SK-N-SH (cell line): ENCODE measurements at regions not wholly inside any gene's neighbourhood (a gene's known extent, or its start where the extent isn't known, plus 50 kb on each side); places are given as distances from the start of the nearest gene placed in this dataset.

ENCODE experiments used
- EZH2phosphoT487 ChIP-seq: fragments of 200-600 bp; sonication (generic); IDR thresholded peaks from 2 replicates; pipeline ENCODE4 v1.6.1; 2017; ENCODE audit warnings: low read depth, mixed run types, mild to moderate bottlenecking, antibody characterized with exemption, moderate library complexity, borderline replicate concordance
- RXRA ChIP-seq: IDR thresholded peaks from 2 replicates; pipeline ENCODE4 v1.4.0; 2012; ENCODE audit warnings: low read depth, mild to moderate bottlenecking, borderline replicate concordance
- TF ChIP-seq, protein P1 (sequence below): fragments of 150-350 bp; IDR thresholded peaks from 2 replicates; pipeline ENCODE4 v1.6.1; 2017; ENCODE audit warnings: antibody characterized with exemption, low read length, low read depth, borderline replicate concordance
- TF ChIP-seq, protein P2 (sequence below): IDR thresholded peaks from 2 replicates; pipeline ENCODE4 v1.6.1; 2012; ENCODE audit warnings: mild to moderate bottlenecking, low read depth, low read length, moderate library complexity

DNA sequence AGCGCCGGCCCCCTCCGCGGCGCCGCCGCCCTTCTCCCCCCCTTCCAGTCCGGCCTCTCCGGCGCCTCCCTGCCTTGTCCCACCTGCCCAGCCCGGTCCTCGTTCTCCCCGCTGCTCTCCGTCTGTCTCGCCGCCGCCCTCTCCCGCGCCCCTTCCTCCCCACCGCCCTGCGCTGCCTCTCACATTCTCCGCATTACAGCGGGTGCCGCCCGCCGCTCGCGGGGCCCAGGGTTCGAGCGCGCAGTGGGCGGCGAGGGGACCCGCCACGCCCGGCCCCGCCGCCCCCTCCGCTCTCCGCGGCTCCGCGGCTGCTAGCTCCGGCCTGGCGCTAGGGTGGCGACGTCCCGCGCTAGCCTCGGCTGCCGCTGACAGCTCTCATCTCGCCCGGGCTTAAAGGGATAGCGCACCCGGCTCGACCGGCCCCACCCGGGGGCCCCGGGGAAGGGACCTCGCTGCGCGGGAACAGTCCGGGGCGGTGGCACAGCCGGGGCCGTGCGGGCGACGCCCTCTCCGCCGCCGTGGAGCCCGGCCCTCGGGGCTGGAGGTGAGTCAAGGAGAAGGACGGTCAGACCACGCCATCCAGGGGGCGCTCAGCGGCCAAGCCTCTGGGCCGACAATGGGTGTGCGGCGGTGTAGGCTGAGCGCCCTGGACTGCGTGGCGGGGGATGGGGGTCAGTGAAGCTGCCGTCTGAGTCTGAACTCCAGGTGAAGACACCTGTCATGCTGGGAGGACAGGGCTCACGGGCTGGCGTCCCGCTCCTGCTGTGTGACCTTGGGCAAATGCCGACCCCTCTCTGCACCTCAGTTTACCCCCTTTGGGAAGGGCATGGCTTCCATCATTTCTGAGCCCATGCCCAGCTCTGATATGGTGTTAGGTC lies 187.4 kb upstream of the LINGO1 start:
- TF ChIP-seq, protein P1, sequence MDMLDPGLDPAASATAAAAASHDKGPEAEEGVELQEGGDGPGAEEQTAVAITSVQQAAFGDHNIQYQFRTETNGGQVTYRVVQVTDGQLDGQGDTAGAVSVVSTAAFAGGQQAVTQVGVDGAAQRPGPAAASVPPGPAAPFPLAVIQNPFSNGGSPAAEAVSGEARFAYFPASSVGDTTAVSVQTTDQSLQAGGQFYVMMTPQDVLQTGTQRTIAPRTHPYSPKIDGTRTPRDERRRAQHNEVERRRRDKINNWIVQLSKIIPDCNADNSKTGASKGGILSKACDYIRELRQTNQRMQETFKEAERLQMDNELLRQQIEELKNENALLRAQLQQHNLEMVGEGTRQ, result no peak
- 0 out of 2 replicates have a peak, but pooled peaks have one; percentile 73 for TF ChIP-seq EZH2phosphoT487
- TF ChIP-seq, protein P2, sequence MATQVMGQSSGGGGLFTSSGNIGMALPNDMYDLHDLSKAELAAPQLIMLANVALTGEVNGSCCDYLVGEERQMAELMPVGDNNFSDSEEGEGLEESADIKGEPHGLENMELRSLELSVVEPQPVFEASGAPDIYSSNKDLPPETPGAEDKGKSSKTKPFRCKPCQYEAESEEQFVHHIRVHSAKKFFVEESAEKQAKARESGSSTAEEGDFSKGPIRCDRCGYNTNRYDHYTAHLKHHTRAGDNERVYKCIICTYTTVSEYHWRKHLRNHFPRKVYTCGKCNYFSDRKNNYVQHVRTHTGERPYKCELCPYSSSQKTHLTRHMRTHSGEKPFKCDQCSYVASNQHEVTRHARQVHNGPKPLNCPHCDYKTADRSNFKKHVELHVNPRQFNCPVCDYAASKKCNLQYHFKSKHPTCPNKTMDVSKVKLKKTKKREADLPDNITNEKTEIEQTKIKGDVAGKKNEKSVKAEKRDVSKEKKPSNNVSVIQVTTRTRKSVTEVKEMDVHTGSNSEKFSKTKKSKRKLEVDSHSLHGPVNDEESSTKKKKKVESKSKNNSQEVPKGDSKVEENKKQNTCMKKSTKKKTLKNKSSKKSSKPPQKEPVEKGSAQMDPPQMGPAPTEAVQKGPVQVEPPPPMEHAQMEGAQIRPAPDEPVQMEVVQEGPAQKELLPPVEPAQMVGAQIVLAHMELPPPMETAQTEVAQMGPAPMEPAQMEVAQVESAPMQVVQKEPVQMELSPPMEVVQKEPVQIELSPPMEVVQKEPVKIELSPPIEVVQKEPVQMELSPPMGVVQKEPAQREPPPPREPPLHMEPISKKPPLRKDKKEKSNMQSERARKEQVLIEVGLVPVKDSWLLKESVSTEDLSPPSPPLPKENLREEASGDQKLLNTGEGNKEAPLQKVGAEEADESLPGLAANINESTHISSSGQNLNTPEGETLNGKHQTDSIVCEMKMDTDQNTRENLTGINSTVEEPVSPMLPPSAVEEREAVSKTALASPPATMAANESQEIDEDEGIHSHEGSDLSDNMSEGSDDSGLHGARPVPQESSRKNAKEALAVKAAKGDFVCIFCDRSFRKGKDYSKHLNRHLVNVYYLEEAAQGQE, result no peak
- no peak for TF ChIP-seq RXRA
